ENCODE measurements at regions not wholly inside any gene's neighbourhood (a gene's known extent, or its start where the extent isn't known, plus 50 kb on each side); places are given as distances from the start of the nearest gene placed in this dataset.
A peak's percentile ranks its signal among the peaks of the same experiment; 100 is the strongest.
"Not testable (repeated sequence)": the region's sequence is repeated elsewhere in the genome, so short reads cannot be mapped to it uniquely, and the experiment has no call there.

- no peak for DNase-seq (ENCODE audit: low spot score)
Observed at GRCh38 chr12:67716817-67717216, 68.3 kb downstream of the DYRK2 start.

GRCh38 chr12:67719303-67719702, 70.8 kb downstream of the DYRK2 start:
- not testable (repeated sequence) for DNase-seq (ENCODE audit: low spot score)

- DNase-seq (ENCODE audit: low spot score), result no peak
Observed at GRCh38 chr12:67720351-67720856, 71.9 kb downstream of the DYRK2 start.

GRCh38 chr12:67721248-67721647, 72.7 kb downstream of the DYRK2 start:
- DNase-seq (ENCODE audit: low spot score), result peak; percentile 8

- no peak for DNase-seq (ENCODE audit: low spot score)
Observed at GRCh38 chr12:67722296-67722695, 73.8 kb downstream of the DYRK2 start.

GRCh38 chr12:67726868-67727267, 78.3 kb downstream of the DYRK2 start:
- no peak for DNase-seq (ENCODE audit: low spot score)

GRCh38 chr12:67727702-67728666, 79.4 kb downstream of the DYRK2 start:
- no peak for DNase-seq (ENCODE audit: low spot score)

- DNase-seq (ENCODE audit: low spot score), result no peak
Observed at GRCh38 chr12:67732857-67733256, 84.3 kb downstream of the DYRK2 start.

GRCh38 chr12:67735868-67736267, 87.3 kb downstream of the DYRK2 start:
- DNase-seq (ENCODE audit: low spot score), result no peak

GRCh38 chr12:67740711-67741110, 92.2 kb downstream of the DYRK2 start:
- no peak for DNase-seq (ENCODE audit: low spot score)

GRCh38 chr12:67741270-67741669, 92.7 kb downstream of the DYRK2 start:
- no peak for DNase-seq (ENCODE audit: low spot score)

- DNase-seq (ENCODE audit: low spot score), result no peak
Observed at GRCh38 chr12:67742461-67742860, 93.9 kb downstream of the DYRK2 start.

GRCh38 chr12:67747869-67748742, 99.6 kb downstream of the DYRK2 start:
- no peak for DNase-seq (ENCODE audit: low spot score)

- DNase-seq (ENCODE audit: low spot score), result no peak
Observed at GRCh38 chr12:67748743-67749040, 100.1 kb downstream of the DYRK2 start.

- no peak for DNase-seq (ENCODE audit: low spot score)
Observed at GRCh38 chr12:67750513-67751183, 102.1 kb downstream of the DYRK2 start.

- DNase-seq (ENCODE audit: low spot score), result no peak
Observed at GRCh38 chr12:67751381-67751928, 102.9 kb downstream of the DYRK2 start.

GRCh38 chr12:67752226-67752732, 103.7 kb downstream of the DYRK2 start:
- DNase-seq (ENCODE audit: low spot score), result no peak

- DNase-seq (ENCODE audit: low spot score), result no peak
Observed at GRCh38 chr12:67754933-67755697, 106.6 kb downstream of the DYRK2 start.

GRCh38 chr12:67757651-67758050, 109.1 kb downstream of the DYRK2 start:
- no peak for DNase-seq (ENCODE audit: low spot score)

GRCh38 chr12:67758119-67758518, 109.6 kb downstream of the DYRK2 start:
- DNase-seq (ENCODE audit: low spot score), result no peak

- DNase-seq (ENCODE audit: low spot score), result no peak
Observed at GRCh38 chr12:67758521-67758920, 110.0 kb downstream of the DYRK2 start.
